Astrocyte (in vitro differentiated cells and primary cell): ENCODE measurements at regions not wholly inside any gene's neighbourhood (a gene's known extent, or its start where the extent isn't known, plus 50 kb on each side); places are given as distances from the start of the nearest gene placed in this dataset.

Experiments used
- DNase-seq: peaks from one replicate; pipeline ENCODE4 v3.0.0-alpha.2; 2010; ENCODE audit warnings: low read depth
- FAIRE-seq: peaks from 2 replicates; lab custom pipeline; 2011; peaks lifted over from hg19 to GRCh38; lab: Jason Lieb, UNC
- H2AFZ ChIP-seq: 2 replicates; pipeline ENCODE4 v1.6.0; 2012; ENCODE audit warnings: low read depth, low read length, inconsistent platforms
- H3K27ac ChIP-seq: 2 replicates; pipeline ENCODE4 v1.5.1; 2011; ENCODE audit warnings: low read depth, low read length, inconsistent platforms
- H3K27me3 ChIP-seq: 2 replicates; pipeline ENCODE4 v1.6.0; 2011; ENCODE audit warnings: low read length, inconsistent platforms; ENCODE audit not compliant: insufficient read depth
- H3K36me3 ChIP-seq: 2 replicates; pipeline ENCODE4 v1.5.1; 2011; ENCODE audit warnings: low read length, inconsistent platforms; ENCODE audit not compliant: insufficient read depth
- H3K4me1 ChIP-seq: 2 replicates; pipeline ENCODE4 v1.5.1; 2011; ENCODE audit warnings: low read length, inconsistent platforms; ENCODE audit not compliant: insufficient read depth
- H3K4me2 ChIP-seq: 2 replicates; pipeline ENCODE4 v1.6.0; 2012; ENCODE audit warnings: low read length, inconsistent platforms
- H3K4me3 ChIP-seq: 2 replicates; pipeline ENCODE4 v1.5.1; 2011; ENCODE audit warnings: low read depth, mild to moderate bottlenecking, low read length, inconsistent platforms; ENCODE audit not compliant: insufficient read depth
- H3K79me2 ChIP-seq: 2 replicates; pipeline ENCODE4 v1.6.0; 2012; ENCODE audit warnings: mild to moderate bottlenecking, low read length, inconsistent platforms; ENCODE audit not compliant: insufficient read depth
- H3K9ac ChIP-seq: 2 replicates; pipeline ENCODE4 v1.6.0; 2012; ENCODE audit warnings: mild to moderate bottlenecking, low read length, inconsistent platforms
- H3K9me3 ChIP-seq: 2 replicates; pipeline ENCODE4 v1.5.1; 2012; ENCODE audit warnings: low read depth, mild to moderate bottlenecking, low read length, inconsistent platforms; ENCODE audit not compliant: insufficient read depth
- H4K20me1 ChIP-seq: 2 replicates; pipeline ENCODE4 v1.6.0; 2012; ENCODE audit warnings: low read length, inconsistent platforms; ENCODE audit not compliant: insufficient read depth
- H3K27ac Mint-ChIP-seq: one replicate; pipeline ENCODE4 v1.8.0; 2021; ENCODE audit warnings: mild to moderate bottlenecking, mixed read lengths; ENCODE audit not compliant: unreplicated experiment
- H3K27me3 Mint-ChIP-seq: one replicate; pipeline ENCODE4 v1.8.0; 2021; ENCODE audit warnings: low read depth, mixed read lengths; ENCODE audit not compliant: unreplicated experiment
- H3K36me3 Mint-ChIP-seq: one replicate; pipeline ENCODE4 v1.8.0; 2021; ENCODE audit warnings: low read depth, mixed read lengths; ENCODE audit not compliant: unreplicated experiment
- H3K4me1 Mint-ChIP-seq: one replicate; pipeline ENCODE4 v1.8.0; 2021; ENCODE audit warnings: low read depth, mixed read lengths; ENCODE audit not compliant: unreplicated experiment
- H3K4me3 Mint-ChIP-seq: one replicate; pipeline ENCODE4 v1.8.0; 2021; ENCODE audit warnings: mild to moderate bottlenecking, moderate library complexity, mixed read lengths; ENCODE audit not compliant: unreplicated experiment
- H3K9me3 Mint-ChIP-seq: one replicate; pipeline ENCODE4 v1.8.0; 2021; ENCODE audit warnings: mild to moderate bottlenecking, mixed read lengths; ENCODE audit not compliant: unreplicated experiment
- EZH2 ChIP-seq: IDR thresholded peaks from 2 replicates; pipeline ENCODE4 v1.6.1; 2012; ENCODE audit warnings: mild to moderate bottlenecking, low read length, inconsistent platforms; ENCODE audit not compliant: insufficient read depth
- TF ChIP-seq, protein P1 (sequence below): IDR thresholded peaks from 2 replicates; pipeline ENCODE4 v1.5.1; 2011; ENCODE audit warnings: low read depth, mild to moderate bottlenecking, inconsistent platforms, low read length, moderate library complexity; ENCODE audit not compliant: insufficient read depth

DNA sequence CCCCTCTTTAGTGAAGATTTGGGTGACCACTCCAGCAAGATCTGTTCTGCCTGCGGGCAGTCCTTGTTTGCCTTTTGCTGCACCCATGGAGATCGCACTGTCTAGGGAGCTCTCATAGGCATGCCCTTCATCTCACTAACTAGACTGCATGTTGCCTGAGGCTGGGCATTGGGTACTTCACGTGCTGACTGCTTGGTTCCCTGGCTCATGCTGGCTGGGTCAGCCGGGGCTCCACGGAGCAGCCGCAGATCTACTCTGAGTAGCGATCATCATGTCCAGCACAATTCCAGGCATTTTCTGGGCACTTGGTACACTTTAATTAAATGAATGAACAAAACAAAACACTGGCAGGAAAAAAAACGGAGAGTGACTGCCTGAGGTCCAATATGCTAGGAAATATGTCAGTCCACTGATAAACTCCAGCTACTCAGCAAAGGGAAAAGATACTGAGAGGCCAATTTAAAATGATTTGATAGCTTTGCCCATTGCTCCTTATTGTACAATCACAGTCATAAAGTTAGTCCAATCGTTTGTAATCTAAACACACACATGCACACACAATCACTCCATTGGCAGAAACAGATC, 220.3 kb downstream of the C1D start:
- Histone ChIP-seq H3K9ac (no peak overlapping the region), H3K4me3 (no peak overlapping the region), H4K20me1 (no peaks in the 10 kb centered on the region), H3K27me3 (no peaks in the 10 kb centered on the region), H2AFZ (no peak overlapping the region), H3K4me1 (peaks cover 7% of the 10 kb centered on the region), H3K4me2 (no peak overlapping the region), H3K36me3 (no peaks in the 10 kb centered on the region), H3K27ac (no peak overlapping the region), H3K9me3 (no peaks in the 10 kb centered on the region), H3K79me2 (no peaks in the 10 kb centered on the region)
- FAIRE-seq (no peak), DNase-seq (no peak)
- Mint-ChIP-seq H3K36me3 (no peaks in the 10 kb centered on the region), H3K27me3 (peaks cover 18% of the 10 kb centered on the region), H3K27ac (no peak overlapping the region), H3K9me3 (no peaks in the 10 kb centered on the region), H3K4me3 (no peak overlapping the region), H3K4me1 (no peaks in the 10 kb centered on the region)
- TF ChIP-seq, protein P1, sequence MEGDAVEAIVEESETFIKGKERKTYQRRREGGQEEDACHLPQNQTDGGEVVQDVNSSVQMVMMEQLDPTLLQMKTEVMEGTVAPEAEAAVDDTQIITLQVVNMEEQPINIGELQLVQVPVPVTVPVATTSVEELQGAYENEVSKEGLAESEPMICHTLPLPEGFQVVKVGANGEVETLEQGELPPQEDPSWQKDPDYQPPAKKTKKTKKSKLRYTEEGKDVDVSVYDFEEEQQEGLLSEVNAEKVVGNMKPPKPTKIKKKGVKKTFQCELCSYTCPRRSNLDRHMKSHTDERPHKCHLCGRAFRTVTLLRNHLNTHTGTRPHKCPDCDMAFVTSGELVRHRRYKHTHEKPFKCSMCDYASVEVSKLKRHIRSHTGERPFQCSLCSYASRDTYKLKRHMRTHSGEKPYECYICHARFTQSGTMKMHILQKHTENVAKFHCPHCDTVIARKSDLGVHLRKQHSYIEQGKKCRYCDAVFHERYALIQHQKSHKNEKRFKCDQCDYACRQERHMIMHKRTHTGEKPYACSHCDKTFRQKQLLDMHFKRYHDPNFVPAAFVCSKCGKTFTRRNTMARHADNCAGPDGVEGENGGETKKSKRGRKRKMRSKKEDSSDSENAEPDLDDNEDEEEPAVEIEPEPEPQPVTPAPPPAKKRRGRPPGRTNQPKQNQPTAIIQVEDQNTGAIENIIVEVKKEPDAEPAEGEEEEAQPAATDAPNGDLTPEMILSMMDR = no peak
- no peak for TF ChIP-seq EZH2

DNA sequence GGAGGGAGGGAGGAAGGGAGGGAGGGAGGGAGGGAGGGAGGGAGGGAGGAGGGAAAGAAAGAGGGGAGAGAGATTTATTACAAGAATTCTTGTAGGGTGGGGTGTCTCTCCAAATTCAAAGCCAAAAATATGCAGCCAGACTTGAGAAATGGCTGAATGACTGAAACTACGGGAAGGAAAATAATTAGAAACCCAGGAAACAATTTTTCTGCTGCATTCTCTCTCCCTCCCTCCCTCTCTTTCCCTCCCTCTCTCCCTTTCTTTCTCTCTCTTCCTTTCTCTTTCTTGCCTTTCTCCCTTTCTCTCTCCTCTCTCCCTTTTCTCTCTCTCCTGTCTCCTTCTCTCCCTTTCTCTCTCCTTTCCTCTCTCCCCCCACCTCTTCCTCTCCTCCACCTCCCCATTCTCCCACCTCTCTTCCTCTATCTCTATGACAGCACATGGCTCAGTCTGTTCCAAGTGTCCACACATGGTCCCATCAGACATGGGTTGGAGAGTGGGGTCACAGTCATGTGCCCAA, 218.7 kb downstream of the C1D start:
- Histone ChIP-seq H3K79me2 (no peaks in the 10 kb centered on the region), H3K4me1 (peaks cover 7% of the 10 kb centered on the region), H3K4me3 (no peak overlapping the region), H3K9ac (no peak overlapping the region), H2AFZ (no peak overlapping the region), H4K20me1 (no peaks in the 10 kb centered on the region), H3K27me3 (no peaks in the 10 kb centered on the region), H3K9me3 (no peaks in the 10 kb centered on the region), H3K36me3 (no peaks in the 10 kb centered on the region), H3K27ac (no peak overlapping the region), H3K4me2 (no peak overlapping the region)
- Mint-ChIP-seq H3K4me1 (no peaks in the 10 kb centered on the region), H3K9me3 (no peaks in the 10 kb centered on the region), H3K36me3 (no peaks in the 10 kb centered on the region), H3K27me3 (peaks cover 18% of the 10 kb centered on the region), H3K4me3 (no peak overlapping the region), H3K27ac (no peak overlapping the region)
- DNase-seq (no peak), FAIRE-seq (no peak)
- TF ChIP-seq, protein P1 = no peak

DNA sequence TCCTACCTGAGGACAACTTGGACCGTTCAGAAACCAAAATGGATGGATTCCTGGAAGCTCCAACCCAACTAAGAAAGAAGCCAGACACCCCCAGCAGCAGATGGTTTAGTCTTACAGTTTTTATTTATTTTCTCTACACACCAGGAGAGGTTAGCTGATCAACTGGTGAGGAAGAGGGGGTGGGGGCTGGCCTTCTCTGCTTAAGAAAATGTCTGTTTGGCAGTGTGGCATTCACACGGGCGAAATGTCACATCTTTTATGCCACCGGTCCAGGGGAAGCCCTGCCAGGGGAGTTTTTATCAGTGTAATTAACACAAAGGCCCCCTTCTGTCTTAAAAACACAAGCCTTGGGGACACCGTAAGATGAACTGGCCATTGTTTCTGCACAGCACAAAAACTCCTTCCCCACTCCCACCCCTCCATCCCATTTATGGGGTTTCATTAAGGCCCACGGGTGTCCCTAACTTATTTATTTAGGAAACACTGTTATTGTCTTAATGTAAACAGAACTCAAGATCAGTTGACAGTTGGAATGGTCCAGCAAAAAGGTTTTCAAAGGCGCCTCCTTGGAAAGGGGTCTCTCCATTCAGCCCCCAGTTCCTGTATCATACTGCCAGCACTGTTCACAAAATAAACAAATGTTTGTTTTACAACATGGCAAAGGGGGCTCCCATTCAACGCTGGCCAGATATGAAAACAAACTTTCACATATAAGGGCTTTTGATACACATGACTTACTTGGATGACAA, 217.0 kb downstream of the C1D start:
- H3K4me1 Mint-ChIP-seq = no peaks in the 10 kb centered on the region
- H3K36me3 Mint-ChIP-seq = no peaks in the 10 kb centered on the region
- Histone ChIP-seq H3K27me3 (no peaks in the 10 kb centered on the region), H3K9ac (peak overlapping the region; percentile 53), H4K20me1 (no peaks in the 10 kb centered on the region), H3K9me3 (no peaks in the 10 kb centered on the region), H3K4me3 (no peak overlapping the region), H3K79me2 (no peaks in the 10 kb centered on the region), H2AFZ (peak overlapping the region; percentile 63), H3K4me1 (peaks cover 7% of the 10 kb centered on the region), H3K4me2 (peak overlapping the region; percentile 80), H3K27ac (no peak overlapping the region), H3K36me3 (no peaks in the 10 kb centered on the region)
- H3K9me3 Mint-ChIP-seq = no peaks in the 10 kb centered on the region
- H3K27me3 Mint-ChIP-seq = peaks cover 25% of the 10 kb centered on the region
- FAIRE-seq (no peak), DNase-seq (no peak)
- H3K27ac Mint-ChIP-seq = peak overlapping the region; percentile 67
- no peak overlapping the region for H3K4me3 Mint-ChIP-seq
- TF ChIP-seq EZH2 = no peak
- TF ChIP-seq, protein P1 = no peak
